Activated T-cell treated with anti-CD3 and anti-CD28 coated beads, Interleukin-2, amount 50 U/mL, for 24 hours (primary cell): ENCODE measurements at regions not wholly inside any gene's neighbourhood (a gene's known extent, or its start where the extent isn't known, plus 50 kb on each side); places are given as distances from the start of the nearest gene placed in this dataset.

Experiments used
- DNase-seq: peaks from one replicate; pipeline ENCODE4 v3.0.0-alpha.2; 2020
- H3K27ac Mint-ChIP-seq: 2 replicates; pipeline ENCODE4 v1.8.0; 2020; ENCODE audit warnings: mild to moderate bottlenecking, mixed read lengths
- H3K27me3 Mint-ChIP-seq: 2 replicates; pipeline ENCODE4 v1.8.0; 2020; ENCODE audit warnings: mixed read lengths
- H3K36me3 Mint-ChIP-seq: 2 replicates; pipeline ENCODE4 v1.8.0; 2020; ENCODE audit warnings: low read depth, mixed read lengths
- H3K4me1 Mint-ChIP-seq: 2 replicates; pipeline ENCODE4 v1.8.0; 2020; ENCODE audit warnings: low read depth, mixed read lengths
- H3K4me3 Mint-ChIP-seq: 2 replicates; pipeline ENCODE4 v1.8.0; 2020; ENCODE audit warnings: mild to moderate bottlenecking, moderate library complexity, mixed read lengths
- H3K9me3 Mint-ChIP-seq: 2 replicates; pipeline ENCODE4 v1.8.0; 2020; ENCODE audit warnings: mixed read lengths

DNA sequence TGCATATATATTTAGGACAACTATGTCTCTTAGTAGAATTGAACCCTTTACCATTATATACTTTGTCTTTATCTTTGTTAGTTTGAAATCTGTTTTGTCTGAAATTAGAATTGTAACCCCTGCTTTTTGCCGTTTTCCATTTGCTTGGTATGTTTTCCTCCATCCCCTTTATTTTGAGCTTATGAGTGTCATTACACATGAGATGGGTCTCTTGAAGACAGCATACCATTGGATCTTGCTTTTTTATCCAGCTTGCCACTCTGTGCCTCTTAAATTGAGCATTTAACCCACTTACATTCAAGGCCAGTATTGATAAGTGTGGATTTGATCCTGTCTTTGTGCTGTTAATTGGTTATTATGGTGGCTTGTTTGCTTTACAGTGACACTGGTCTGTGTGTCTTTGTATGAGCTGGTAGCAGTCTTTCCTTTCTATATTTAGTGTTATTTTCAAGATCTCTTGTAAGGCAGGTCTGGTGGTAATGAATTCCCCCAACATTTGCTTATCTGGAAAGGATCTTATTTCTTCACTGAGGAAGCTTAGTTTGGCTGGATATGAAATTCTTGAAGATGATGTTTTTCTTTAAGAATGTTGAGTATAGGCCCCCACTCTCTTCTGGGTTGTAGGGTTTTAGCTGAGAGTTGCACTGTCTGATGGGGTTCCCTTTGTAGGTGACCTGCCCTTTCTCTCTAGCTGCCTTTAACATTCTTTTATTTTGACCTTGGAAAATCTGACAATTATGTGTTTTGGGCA, 149.5 kb downstream of the AHR start:
- peaks cover 15% of the 10 kb centered on the region for H3K9me3 Mint-ChIP-seq
- H3K36me3 Mint-ChIP-seq: no peaks in the 10 kb centered on the region
- peaks cover 2% of the 10 kb centered on the region for H3K4me1 Mint-ChIP-seq
- no peak overlapping the region for H3K27ac Mint-ChIP-seq
- peaks cover 15% of the 10 kb centered on the region for H3K27me3 Mint-ChIP-seq
- H3K4me3 Mint-ChIP-seq: no peak overlapping the region
- no peak for DNase-seq

DNA sequence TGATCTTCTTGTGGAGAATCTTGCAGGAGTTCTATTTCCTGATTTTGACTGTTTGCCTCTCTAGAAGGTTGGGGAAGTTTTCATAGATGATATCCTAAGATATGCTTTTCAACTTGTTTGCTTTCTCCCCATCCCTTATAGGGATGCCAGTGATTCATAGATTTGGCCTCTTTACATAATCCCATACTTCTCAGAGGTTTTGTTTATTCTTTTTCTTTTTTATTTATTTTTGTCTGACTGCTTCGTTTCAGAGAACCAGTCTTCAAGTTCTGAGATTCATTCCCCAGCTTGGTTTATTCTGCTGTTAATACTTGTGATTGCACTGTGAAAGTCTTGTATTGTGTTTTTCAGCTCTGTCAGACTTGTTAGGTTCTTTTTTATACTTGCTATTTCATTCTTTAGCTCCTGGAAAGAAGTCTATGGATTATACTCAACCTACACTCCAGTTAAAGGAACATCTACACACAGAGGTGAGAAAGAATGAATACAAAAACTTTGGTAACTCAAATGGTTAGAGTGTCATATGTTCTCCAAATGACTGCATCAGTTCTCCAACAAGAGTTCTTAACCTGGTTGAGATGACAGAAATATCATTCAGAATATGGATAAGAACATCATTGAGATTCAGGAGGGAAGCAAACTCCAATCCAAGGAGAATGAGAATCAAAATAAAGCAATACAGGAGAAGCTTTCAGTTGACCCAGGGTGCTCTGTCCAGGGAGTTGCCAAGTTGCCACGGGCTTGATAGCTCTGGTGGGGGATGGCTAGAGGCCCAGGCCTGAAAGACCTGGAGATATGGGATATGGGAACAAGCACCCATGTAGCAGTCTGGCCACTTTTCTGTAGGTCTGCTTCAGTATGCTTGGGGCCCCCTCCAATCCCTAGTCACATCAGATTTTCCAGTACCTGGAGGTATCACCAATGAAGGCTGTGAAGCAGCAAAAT, 150.3 kb downstream of the AHR start:
- DNase-seq: no peak
- Mint-ChIP-seq H3K4me1 (peaks cover 2% of the 10 kb centered on the region), H3K27ac (no peak overlapping the region), H3K4me3 (no peak overlapping the region), H3K9me3 (peaks cover 15% of the 10 kb centered on the region), H3K36me3 (no peaks in the 10 kb centered on the region), H3K27me3 (peaks cover 15% of the 10 kb centered on the region)

DNA sequence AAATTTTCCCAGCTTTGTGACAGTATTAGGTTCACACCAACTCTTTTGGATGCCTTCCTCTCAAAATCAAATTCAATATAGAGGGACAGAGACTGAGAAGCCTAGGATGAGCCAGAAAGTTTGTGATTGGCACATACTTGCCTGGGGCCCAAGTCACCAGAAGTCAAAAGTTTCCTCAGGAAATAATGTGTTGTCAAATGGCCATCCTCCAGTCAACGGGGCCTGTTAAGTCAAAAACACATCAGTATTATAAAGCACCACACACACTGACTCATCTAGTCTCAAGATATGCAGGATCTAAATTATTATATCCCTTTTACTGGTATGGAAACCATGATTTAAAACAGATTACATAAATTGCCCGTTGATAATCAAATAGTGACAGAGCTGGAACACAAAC, 158.1 kb downstream of the AHR start:
- no peaks in the 10 kb centered on the region for H3K4me1 Mint-ChIP-seq
- no peak overlapping the region for H3K4me3 Mint-ChIP-seq
- no peaks in the 10 kb centered on the region for H3K27me3 Mint-ChIP-seq
- no peak overlapping the region for H3K27ac Mint-ChIP-seq
- no peaks in the 10 kb centered on the region for H3K36me3 Mint-ChIP-seq
- H3K9me3 Mint-ChIP-seq: peaks cover 10% of the 10 kb centered on the region
- DNase-seq: no peak

DNA sequence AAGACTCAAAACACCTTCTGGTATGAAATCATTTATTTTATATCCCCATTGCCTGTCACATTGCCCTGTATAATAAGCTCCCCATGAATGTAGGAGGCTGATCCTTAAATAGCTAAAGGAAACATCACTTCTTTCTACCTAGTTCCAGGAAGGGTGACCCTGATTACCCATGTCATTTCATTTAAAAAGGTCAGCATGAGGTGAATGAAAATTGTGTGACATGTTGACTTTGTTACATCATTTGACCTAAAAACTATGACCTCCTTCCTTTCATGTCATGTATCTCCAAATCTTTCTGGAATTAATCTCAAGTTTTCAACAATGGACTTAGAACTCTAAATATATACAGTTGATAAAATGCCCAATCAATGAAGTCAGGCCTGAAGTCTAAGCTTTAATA, 161.5 kb downstream of the AHR start:
- DNase-seq: no peak
- Mint-ChIP-seq H3K27ac (no peak overlapping the region), H3K4me3 (no peak overlapping the region), H3K9me3 (peaks cover 10% of the 10 kb centered on the region), H3K36me3 (no peaks in the 10 kb centered on the region), H3K27me3 (no peaks in the 10 kb centered on the region), H3K4me1 (peaks cover 8% of the 10 kb centered on the region)

DNA sequence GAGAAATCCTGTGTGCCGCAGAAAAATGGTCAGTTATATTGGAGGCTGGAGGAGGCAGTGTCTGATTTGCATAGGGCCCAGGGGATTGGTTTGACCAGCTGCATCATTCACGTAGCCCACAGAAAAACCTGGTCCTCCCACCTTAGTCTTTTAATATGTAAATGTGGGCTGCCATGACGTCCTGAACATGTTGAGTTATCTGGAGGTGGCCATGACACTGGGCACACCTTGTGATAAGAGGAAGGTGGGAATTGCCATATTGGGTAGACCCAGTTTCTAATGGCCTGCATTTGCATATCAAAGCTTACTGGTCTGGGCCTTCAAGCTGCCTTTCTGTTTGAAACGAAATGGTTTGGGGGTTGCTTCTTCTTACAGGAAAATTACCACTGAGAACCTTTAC, 162.2 kb downstream of the AHR start:
- no peak for DNase-seq
- Mint-ChIP-seq H3K4me3 (no peak overlapping the region), H3K9me3 (peaks cover 10% of the 10 kb centered on the region), H3K4me1 (peaks cover 8% of the 10 kb centered on the region), H3K36me3 (no peaks in the 10 kb centered on the region), H3K27ac (no peak overlapping the region), H3K27me3 (no peaks in the 10 kb centered on the region)

DNA sequence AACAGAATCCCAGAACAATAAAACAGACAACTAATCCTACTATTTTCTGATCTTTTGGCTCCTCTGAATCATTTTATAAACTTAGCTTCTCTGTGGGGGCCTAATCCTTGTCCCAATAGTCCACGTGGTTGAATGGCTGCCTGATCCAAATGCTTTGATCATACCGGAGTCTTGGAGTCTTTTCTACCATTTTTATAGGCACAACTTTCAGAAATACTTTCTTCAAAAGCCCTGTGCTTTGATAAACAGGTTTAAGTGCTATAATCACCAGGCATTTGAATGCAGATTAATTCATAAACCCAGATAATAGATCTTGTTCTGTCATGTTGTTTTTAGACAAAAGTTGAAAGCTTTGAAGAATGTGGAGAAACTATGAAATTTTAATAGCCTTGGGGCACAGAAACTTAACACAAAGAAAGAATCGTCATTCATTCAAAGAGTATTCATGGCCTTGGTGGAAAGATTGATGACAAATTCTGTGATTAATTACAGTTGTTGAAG, 163.7 kb downstream of the AHR start:
- Mint-ChIP-seq H3K27me3 (peaks cover 6% of the 10 kb centered on the region), H3K27ac (no peak overlapping the region), H3K4me1 (peaks cover 13% of the 10 kb centered on the region), H3K4me3 (no peak overlapping the region), H3K9me3 (peaks cover 10% of the 10 kb centered on the region), H3K36me3 (no peaks in the 10 kb centered on the region)
- DNase-seq: no peak

DNA sequence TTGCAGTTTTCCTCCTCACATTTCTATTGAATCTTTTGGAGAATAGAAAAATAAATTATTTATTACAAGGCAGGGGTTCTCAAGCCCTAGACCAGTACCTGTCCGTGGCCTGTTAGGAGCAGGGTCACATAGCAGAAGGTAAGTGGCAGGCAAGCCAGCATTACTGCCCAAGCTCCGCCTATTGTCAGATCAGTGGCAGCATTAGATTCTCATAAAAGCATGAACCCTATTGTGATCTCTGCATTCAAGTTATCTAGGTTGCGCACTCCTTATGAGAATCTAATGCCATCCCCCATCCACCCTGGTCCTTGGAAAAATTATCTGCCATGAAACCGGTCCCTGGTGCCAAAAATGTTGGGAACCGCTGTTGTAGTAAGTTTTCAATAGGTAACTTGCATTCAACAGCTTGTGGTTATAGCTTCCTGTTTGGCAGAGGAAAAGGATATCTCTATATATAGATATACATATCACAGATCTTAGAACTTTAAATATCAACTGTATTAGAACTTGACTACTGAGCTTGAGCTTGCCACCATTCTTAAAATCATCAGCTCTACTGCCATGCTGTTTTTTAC, 165.1 kb downstream of the AHR start:
- peaks cover 3% of the 10 kb centered on the region for H3K9me3 Mint-ChIP-seq
- no peaks in the 10 kb centered on the region for H3K36me3 Mint-ChIP-seq
- H3K27me3 Mint-ChIP-seq: peaks cover 6% of the 10 kb centered on the region
- no peak overlapping the region for H3K27ac Mint-ChIP-seq
- DNase-seq: no peak
- peaks cover 13% of the 10 kb centered on the region for H3K4me1 Mint-ChIP-seq
- no peak overlapping the region for H3K4me3 Mint-ChIP-seq

DNA sequence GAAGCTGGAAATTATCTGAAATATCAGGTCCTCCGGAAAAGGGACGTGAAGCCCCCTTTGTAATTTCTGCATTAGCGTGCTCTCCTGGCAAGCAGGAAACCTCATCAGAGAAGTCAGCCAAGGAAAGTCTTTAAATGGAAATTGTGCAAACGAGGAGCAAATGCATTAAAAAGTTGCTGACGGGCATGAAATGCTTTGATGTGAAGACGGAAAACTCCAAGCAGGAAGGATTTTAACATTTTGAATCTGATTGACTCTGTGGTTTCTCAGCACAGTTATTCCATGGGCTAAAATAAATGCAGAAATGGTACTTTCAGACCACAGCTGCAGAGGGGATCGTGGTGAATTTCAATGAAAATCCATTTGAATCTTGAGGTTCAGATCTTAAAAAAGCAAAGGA, 167.8 kb downstream of the AHR start:
- Mint-ChIP-seq H3K4me3 (no peak overlapping the region), H3K27ac (no peak overlapping the region), H3K36me3 (no peaks in the 10 kb centered on the region), H3K9me3 (no peaks in the 10 kb centered on the region), H3K27me3 (peaks cover 6% of the 10 kb centered on the region), H3K4me1 (peaks cover 13% of the 10 kb centered on the region)
- DNase-seq: no peak

DNA sequence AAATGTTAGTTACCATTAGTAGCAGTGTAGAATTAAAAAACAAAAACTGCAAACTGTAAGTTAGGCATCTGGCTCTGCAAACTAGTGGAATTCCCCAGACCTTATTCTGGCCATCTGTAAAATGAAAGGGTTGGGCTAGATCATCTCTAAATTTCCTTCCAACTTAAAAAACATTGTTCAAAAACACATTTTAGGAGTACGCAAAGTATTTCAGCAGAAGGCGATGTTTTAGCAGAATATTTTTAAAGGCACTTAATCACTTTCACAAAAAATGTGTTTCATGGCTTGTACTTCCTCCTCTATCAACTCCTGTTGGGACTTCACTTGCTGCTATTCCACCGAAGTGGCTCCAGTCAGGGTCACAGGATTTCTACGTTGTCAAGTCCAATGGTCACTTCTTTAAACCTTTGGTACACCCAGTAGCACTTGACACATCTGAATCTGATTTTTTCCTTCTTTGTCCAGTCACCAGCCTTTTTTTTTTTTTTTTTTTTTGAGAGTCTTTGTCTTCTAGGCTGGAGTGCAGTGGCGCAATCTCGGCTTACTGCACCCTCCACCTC, 169.0 kb downstream of the AHR start:
- no peak overlapping the region for H3K4me3 Mint-ChIP-seq
- no peak for DNase-seq
- peaks cover 13% of the 10 kb centered on the region for H3K4me1 Mint-ChIP-seq
- H3K36me3 Mint-ChIP-seq: no peaks in the 10 kb centered on the region
- H3K27ac Mint-ChIP-seq: no peak overlapping the region
- peaks cover 6% of the 10 kb centered on the region for H3K27me3 Mint-ChIP-seq
- H3K9me3 Mint-ChIP-seq: no peaks in the 10 kb centered on the region

DNA sequence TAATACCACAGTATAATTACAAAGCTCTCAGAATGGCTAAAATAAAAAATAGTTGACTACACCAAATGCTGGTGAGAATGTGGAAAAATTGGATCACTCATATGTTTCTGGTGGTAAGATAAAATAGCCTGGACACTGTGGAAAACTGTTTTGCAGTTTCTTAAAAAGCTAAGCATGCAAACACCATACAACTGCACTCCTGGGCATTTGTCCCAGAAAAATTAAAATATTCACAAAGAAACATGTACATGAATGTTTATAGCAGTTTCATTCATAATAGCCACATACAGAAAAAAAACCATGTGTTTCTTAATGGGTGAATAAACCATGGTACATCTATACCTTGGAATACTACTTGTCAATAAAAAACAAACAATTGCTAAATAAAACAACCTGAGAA, 172.9 kb downstream of the AHR start:
- Mint-ChIP-seq H3K27me3 (peaks cover 1% of the 10 kb centered on the region), H3K27ac (no peak overlapping the region), H3K4me3 (no peak overlapping the region), H3K4me1 (peaks cover under 1% of the 10 kb centered on the region), H3K9me3 (no peaks in the 10 kb centered on the region), H3K36me3 (no peaks in the 10 kb centered on the region)
- no peak for DNase-seq

DNA sequence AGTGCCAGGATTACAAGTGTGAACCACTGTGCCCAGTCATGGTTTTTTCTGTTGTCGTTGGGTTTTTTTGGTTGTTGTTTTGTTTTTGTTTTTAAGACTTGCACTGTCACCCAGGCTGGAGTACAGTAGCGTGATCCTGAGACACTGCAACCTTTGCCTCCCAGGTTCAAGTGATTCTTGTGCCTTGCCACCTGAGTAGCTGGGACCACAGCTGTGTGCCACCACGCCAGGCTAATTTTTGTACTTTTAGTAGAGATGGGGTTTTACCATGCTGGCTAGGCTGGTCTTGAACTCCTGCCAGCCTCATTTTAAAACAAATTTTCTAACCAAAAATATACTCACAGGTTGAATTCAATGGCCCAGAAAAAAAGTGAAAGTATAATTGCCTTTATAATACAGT, 174.1 kb downstream of the AHR start:
- no peaks in the 10 kb centered on the region for H3K36me3 Mint-ChIP-seq
- no peak for DNase-seq
- no peaks in the 10 kb centered on the region for H3K4me1 Mint-ChIP-seq
- no peak overlapping the region for H3K4me3 Mint-ChIP-seq
- no peak overlapping the region for H3K27ac Mint-ChIP-seq
- no peaks in the 10 kb centered on the region for H3K9me3 Mint-ChIP-seq
- no peaks in the 10 kb centered on the region for H3K27me3 Mint-ChIP-seq

DNA sequence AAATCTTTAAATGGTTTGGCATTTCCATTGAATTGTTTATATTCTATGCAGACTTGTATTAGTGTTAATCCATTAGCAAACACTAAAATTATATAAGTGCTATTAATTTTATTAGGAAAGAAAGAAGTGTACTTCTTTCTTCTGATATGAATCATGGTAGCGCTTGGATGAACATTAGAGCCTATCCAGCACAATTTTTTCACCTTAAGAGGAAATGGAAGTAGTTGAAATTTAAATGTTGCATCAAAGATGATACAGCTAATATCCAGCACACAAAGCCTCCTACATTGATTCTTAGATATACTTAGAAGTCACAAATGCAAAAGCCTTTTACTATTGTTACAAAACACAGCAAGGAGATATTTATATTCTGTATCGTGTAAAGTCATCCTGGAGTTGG, 174.5 kb downstream of the AHR start:
- H3K36me3 Mint-ChIP-seq: no peaks in the 10 kb centered on the region
- H3K27me3 Mint-ChIP-seq: no peaks in the 10 kb centered on the region
- no peaks in the 10 kb centered on the region for H3K9me3 Mint-ChIP-seq
- H3K4me1 Mint-ChIP-seq: no peaks in the 10 kb centered on the region
- no peak overlapping the region for H3K4me3 Mint-ChIP-seq
- DNase-seq: no peak
- no peak overlapping the region for H3K27ac Mint-ChIP-seq

DNA sequence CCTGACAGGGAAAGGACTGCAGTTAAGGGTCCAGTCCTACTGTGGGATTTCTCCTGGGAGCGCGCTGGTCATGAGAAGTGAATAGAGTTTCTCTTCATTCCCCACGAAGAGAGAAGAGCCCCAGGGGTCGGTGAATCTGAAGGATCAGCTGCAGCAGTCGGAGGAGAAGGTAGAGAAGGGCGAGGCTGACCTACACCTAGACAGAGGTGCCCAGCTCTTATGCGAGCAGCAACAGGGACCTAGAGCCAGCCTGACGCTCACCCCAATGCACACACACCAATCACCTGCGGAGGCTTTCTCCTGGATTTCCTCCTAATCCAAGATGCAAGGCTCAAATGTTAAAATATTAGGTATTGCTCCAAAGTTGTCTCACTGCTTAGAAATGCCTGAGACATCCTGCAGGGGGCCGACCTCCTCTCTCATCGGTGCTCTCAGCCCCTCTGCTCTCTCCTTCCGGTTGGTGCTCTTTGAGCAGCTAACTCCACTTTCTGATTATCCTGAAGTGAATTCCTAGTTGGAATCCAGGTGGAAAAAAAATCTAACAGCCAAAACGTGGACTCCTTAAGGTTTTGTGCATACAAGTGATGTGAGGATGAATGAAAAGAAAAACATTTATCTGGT, 176.4 kb downstream of the AHR start:
- Mint-ChIP-seq H3K36me3 (no peaks in the 10 kb centered on the region), H3K9me3 (no peaks in the 10 kb centered on the region), H3K27ac (no peak overlapping the region), H3K27me3 (no peaks in the 10 kb centered on the region), H3K4me1 (no peaks in the 10 kb centered on the region), H3K4me3 (no peak overlapping the region)
- DNase-seq: no peak

DNA sequence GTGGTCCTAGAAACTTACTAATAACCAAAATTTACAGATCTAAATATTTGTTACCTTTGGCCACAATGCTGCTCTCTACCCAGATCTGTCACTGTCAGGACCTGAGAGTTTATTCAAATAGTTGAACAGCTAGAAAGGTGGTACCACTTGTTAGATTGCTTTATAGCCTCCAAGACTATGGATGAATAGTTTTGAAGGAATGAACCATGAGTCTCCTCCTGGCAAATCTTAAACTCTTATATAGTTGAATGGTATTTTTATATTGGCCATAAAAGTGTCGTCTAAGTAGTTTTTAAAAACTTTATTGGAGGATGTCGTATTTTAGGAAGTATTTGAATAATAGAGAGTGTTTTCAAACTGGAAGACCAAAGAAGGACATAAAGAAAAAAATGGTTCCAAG, 178.7 kb downstream of the AHR start:
- Mint-ChIP-seq H3K36me3 (no peaks in the 10 kb centered on the region), H3K4me3 (no peak overlapping the region), H3K4me1 (no peaks in the 10 kb centered on the region), H3K27me3 (no peaks in the 10 kb centered on the region), H3K27ac (no peak overlapping the region), H3K9me3 (no peaks in the 10 kb centered on the region)
- no peak for DNase-seq
